ENCODE measurements at regions not wholly inside any gene's neighbourhood (a gene's known extent, or its start where the extent isn't known, plus 50 kb on each side); places are given as distances from the start of the nearest gene placed in this dataset.

DNA sequence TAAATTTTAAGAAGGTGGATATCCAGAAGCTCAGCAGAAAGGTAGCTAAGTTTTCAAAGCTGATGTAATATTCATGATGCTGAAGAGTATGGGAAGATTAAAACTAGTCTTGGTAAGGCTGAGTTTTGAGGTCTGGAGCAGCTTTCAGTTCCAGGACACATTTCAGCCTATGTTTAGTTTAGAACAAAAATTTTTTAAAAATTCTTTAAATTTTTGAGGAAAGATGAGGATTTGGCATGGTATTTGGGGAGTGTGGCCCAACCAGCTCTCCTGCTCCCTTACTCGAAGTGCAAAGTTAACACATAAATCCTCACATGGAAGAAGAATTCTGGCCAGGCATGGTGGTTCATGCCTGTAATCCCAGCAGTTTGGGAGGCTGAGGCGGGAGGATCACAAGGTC, 1039.1 kb downstream of the NAALADL2 start:
- DNase-seq (ENCODE audit: low read depth in 3 of 3, low spot score in 1 of 3): no peak

DNA sequence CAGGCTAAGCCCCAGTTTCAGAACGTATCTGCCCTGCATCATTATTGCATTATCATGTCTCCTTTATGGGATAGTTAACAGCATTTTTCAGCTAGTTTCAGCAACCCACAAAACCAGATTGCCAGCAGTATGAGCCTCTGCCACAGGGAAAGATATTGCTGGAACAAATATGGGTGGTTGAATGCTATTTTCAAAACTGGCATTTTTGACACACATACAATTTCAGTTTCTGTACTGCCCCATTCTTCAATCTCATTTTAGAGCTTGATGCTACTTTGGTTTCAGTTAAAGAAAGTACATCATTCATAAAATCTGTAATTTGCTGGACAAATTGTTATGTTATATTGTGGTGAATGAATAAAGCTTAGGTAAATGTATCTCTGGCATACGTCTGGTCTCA, 1037.5 kb downstream of the NAALADL2 start:
- no peak for DNase-seq (ENCODE audit: low read depth in 3 of 3, low spot score in 1 of 3)

DNA sequence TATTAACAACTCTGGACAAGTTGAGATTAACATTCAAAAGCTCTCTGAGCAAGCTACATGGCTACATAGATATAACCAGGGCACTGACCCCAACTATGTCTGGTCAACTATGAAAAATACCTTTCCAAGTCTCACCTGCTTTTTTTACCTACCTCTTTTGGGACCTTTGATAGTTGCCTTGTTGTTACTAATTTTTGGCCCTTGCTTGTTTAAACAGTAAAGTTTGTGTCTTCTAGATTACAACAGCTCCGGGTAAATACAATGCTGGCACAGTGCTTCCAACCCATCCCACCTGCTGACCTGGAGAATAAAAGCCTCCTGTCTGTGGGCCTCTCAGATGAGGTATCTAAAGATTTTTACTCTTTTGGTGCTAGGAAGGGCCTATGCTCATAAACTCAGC, 1036.6 kb downstream of the NAALADL2 start:
- DNase-seq (ENCODE audit: low read depth in 3 of 3, low spot score in 1 of 3): no peak

DNA sequence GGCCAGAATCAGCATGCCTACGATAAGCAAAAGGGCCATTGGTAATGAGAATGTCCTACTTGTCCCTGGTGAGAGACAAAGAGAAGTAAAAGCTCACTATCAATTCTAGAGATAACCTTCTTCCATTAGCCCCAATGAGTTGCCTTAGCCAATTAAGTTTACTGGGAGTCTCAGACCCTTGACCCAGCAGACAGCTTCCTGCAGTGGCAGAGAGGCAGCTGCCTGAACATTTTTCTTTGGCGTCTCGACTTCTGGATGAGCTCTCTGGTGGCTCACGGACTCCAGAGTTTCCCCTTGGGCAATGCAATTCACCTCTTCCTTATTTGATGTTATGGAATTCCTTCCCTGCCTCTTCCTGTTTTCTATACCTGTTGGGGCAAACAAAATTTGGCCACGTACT, 1034.4 kb downstream of the NAALADL2 start:
- no peak for DNase-seq (ENCODE audit: low read depth in 3 of 3, low spot score in 1 of 3)

DNA sequence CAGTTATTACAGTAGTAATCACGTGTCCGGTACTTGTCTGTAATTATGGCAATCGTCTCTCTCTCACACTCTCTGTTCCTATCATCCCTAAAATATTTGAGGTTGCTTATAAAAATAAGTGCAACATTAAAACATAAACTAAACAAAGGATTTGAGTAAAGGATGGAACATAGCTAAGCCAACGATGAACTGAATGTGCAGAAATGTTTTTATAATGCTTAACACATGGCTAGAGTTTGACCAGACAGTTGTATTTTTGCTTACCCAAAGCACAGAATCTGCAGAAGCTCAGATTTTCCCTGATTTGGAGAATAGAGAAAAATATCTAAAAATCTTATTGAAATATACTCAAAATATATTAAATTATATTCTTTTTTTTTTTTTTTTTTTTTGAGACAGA, 1030.9 kb downstream of the NAALADL2 start:
- DNase-seq (ENCODE audit: low read depth in 3 of 3, low spot score in 1 of 3): no peak

- no peak for DNase-seq (ENCODE audit: low read depth in 3 of 3, low spot score in 1 of 3)
Measured at GRCh38 chr3:175885231-175885766, 1026.2 kb downstream of the NAALADL2 start.

- DNase-seq (ENCODE audit: low read depth in 3 of 3, low spot score in 1 of 3): no peak
Measured at GRCh38 chr3:175879417-175879816, 1020.3 kb downstream of the NAALADL2 start.

GRCh38 chr3:175869404-175869803, 1010.3 kb downstream of the NAALADL2 start:
- DNase-seq (ENCODE audit: low read depth in 3 of 3, low spot score in 1 of 3): no peak

- no peak for DNase-seq (ENCODE audit: low read depth in 3 of 3, low spot score in 1 of 3)
Measured at GRCh38 chr3:175868626-175869025, 1009.5 kb downstream of the NAALADL2 start.

- no peak for DNase-seq (ENCODE audit: low read depth in 3 of 3, low spot score in 1 of 3)
Measured at GRCh38 chr3:175865724-175866123, 1006.6 kb downstream of the NAALADL2 start.

- DNase-seq (ENCODE audit: low read depth in 3 of 3, low spot score in 1 of 3): no peak
Measured at GRCh38 chr3:175861916-175862315, 1002.8 kb downstream of the NAALADL2 start.

Data from stimulated activated CD4-positive, alpha-beta T cell treated with anti-CD3 and anti-CD28 coated beads, TNF-alpha, amount 100 ng/mL, for 1 hour (primary cell).